WTC11 (cell line): ENCODE measurements at regions not wholly inside any gene's neighbourhood (a gene's known extent, or its start where the extent isn't known, plus 50 kb on each side); places are given as distances from the start of the nearest gene placed in this dataset.
A peak's percentile ranks its signal among the peaks of the same experiment; 100 is the strongest.

Experiments used
- ATAC-seq: fragments of 200-7000 bp; cut with Tn5 transposase; 2 replicates; pipeline ENCODE4 v1.10.0; 2021; ENCODE audit warnings: mild to moderate bottlenecking, moderate library complexity
- CTCF ChIA-PET: fragments of 300-600 bp; sonication (Branson Sonifier 250); formaldehyde crosslinking; loops from one replicate; lab custom pipeline; 2021; ENCODE audit warnings: antibody characterized with exemption; lab: Charles Lee
- POLR2A ChIA-PET: fragments of 350-600 bp; sonication (Branson Sonifier 250); formaldehyde crosslinking; loops from one replicate; lab custom pipeline; 2021; ENCODE audit warnings: antibody characterized with exemption; lab: Charles Lee
- DNase-seq: peaks from one replicate; pipeline ENCODE4 v3.0.0; 2021; ENCODE audit warnings: low spot score
- H3K27ac Mint-ChIP-seq: 2 replicates; pipeline ENCODE4 v1.8.0; 2021; ENCODE audit warnings: mixed read lengths
- H3K27me3 Mint-ChIP-seq: 2 replicates; pipeline ENCODE4 v1.8.0; 2021; ENCODE audit warnings: low read depth, mild to moderate bottlenecking, moderate library complexity, mixed read lengths
- H3K36me3 Mint-ChIP-seq: 2 replicates; pipeline ENCODE4 v1.8.0; 2021; ENCODE audit warnings: mixed read lengths
- H3K4me1 Mint-ChIP-seq: 2 replicates; pipeline ENCODE4 v1.8.0; 2022; ENCODE audit warnings: mixed read lengths
- H3K4me3 Mint-ChIP-seq: 2 replicates; pipeline ENCODE4 v1.8.0; 2021; ENCODE audit warnings: mild to moderate bottlenecking, moderate library complexity, mixed read lengths
- H3K9me3 Mint-ChIP-seq: 2 replicates; pipeline ENCODE4 v1.8.0; 2021; ENCODE audit warnings: mixed read lengths
- ATF1 ChIP-seq: sonication (generic); formaldehyde crosslinking; IDR thresholded peaks from 2 replicates; pipeline ENCODE4 v1.8.1; 2023; ENCODE audit warnings: mild to moderate bottlenecking, moderate library complexity, missing genetic modification reagents
- CBFB ChIP-seq: sonication (generic); formaldehyde crosslinking; IDR thresholded peaks from 2 replicates; pipeline ENCODE4 v1.8.1; 2022; ENCODE audit warnings: mild to moderate bottlenecking, low read depth, missing genetic modification reagents
- FOXJ3 ChIP-seq: sonication (generic); formaldehyde crosslinking; IDR thresholded peaks from 2 replicates; pipeline ENCODE4 v1.9.0; 2021; ENCODE audit warnings: missing genetic modification reagents, mild to moderate bottlenecking, borderline replicate concordance
- FOXK1 ChIP-seq: sonication (generic); formaldehyde crosslinking; IDR thresholded peaks from 2 replicates; pipeline ENCODE4 v1.8.0; 2022; ENCODE audit warnings: mild to moderate bottlenecking, moderate library complexity, missing genetic modification reagents
- FOXP1 ChIP-seq: sonication (generic); formaldehyde crosslinking; IDR thresholded peaks from 2 replicates; pipeline ENCODE4 v1.8.0; 2022; ENCODE audit warnings: missing genetic modification reagents, mild to moderate bottlenecking, moderate library complexity, borderline replicate concordance
- GABPB1 ChIP-seq: sonication (generic); formaldehyde crosslinking; IDR thresholded peaks from 2 replicates; pipeline ENCODE4 v1.8.1; 2023; ENCODE audit warnings: mild to moderate bottlenecking, missing genetic modification reagents
- GTF2I ChIP-seq: fragments of 250-450 bp; sonication (Bioruptor Pico); conservative IDR thresholded peaks from 2 replicates; pipeline ENCODE4 v1.4.0; 2021; ENCODE audit warnings: mild to moderate bottlenecking
- HMGA2 ChIP-seq: fragments of 250-450 bp; sonication (Bioruptor Pico); IDR thresholded peaks from 2 replicates; pipeline ENCODE4 v1.4.0; 2021; ENCODE audit warnings: mild to moderate bottlenecking, moderate library complexity
- JUN ChIP-seq: sonication (generic); formaldehyde crosslinking; IDR thresholded peaks from 2 replicates; pipeline ENCODE4 v1.8.0; 2023; ENCODE audit warnings: mild to moderate bottlenecking, missing genetic modification reagents
- MYBL2 ChIP-seq: sonication (generic); formaldehyde crosslinking; IDR thresholded peaks from 2 replicates; pipeline ENCODE4 v1.8.1; 2023; ENCODE audit warnings: mild to moderate bottlenecking, moderate library complexity, missing genetic modification reagents
- NFYB ChIP-seq: sonication (generic); formaldehyde crosslinking; conservative IDR thresholded peaks from 2 replicates; pipeline ENCODE4 v1.8.0; 2022; ENCODE audit warnings: low read depth, missing genetic modification reagents
- OVOL2 ChIP-seq: fragments of 250-450 bp; sonication (Bioruptor Pico); IDR thresholded peaks from 2 replicates; pipeline ENCODE4 v1.9.0; 2021; ENCODE audit warnings: mild to moderate bottlenecking, borderline replicate concordance
- TEAD1 ChIP-seq: sonication (generic); formaldehyde crosslinking; IDR thresholded peaks from 2 replicates; pipeline ENCODE4 v1.8.0; 2022; ENCODE audit warnings: mild to moderate bottlenecking, missing genetic modification reagents
- TP53 ChIP-seq: sonication (generic); formaldehyde crosslinking; IDR thresholded peaks from 2 replicates; pipeline ENCODE4 v1.8.1; 2023; ENCODE audit warnings: mild to moderate bottlenecking, missing genetic modification reagents
- ZNF232 ChIP-seq: sonication (generic); formaldehyde crosslinking; IDR thresholded peaks from 2 replicates; pipeline ENCODE4 v1.8.0; 2022; ENCODE audit warnings: mild to moderate bottlenecking, missing genetic modification reagents
- ZNF317 ChIP-seq: sonication (generic); formaldehyde crosslinking; IDR thresholded peaks from 2 replicates; pipeline ENCODE4 v1.8.1; 2023; ENCODE audit warnings: low read depth, mild to moderate bottlenecking, moderate library complexity, missing genetic modification reagents, borderline replicate concordance
- ZNF423 ChIP-seq: fragments of 250-450 bp; sonication (Bioruptor Pico); IDR thresholded peaks from 2 replicates; pipeline ENCODE4 v2.1.2; 2022; ENCODE audit warnings: mild to moderate bottlenecking, moderate library complexity
- TF ChIP-seq, protein P1 (sequence below): sonication (generic); formaldehyde crosslinking; IDR thresholded peaks from 2 replicates; pipeline ENCODE4 v1.8.1; 2022; ENCODE audit warnings: mild to moderate bottlenecking, missing genetic modification reagents, moderate library complexity, borderline replicate concordance
- TF ChIP-seq, protein P2 (sequence below): fragments of 250-450 bp; sonication (Bioruptor Pico); conservative IDR thresholded peaks from 2 replicates; pipeline ENCODE4 v1.9.0; 2021; ENCODE audit warnings: mild to moderate bottlenecking
- TF ChIP-seq, protein P3 (sequence below): sonication (generic); formaldehyde crosslinking; IDR thresholded peaks from 2 replicates; pipeline ENCODE4 v1.8.0; 2023; ENCODE audit warnings: missing genetic modification reagents
- TF ChIP-seq, protein P4 (sequence below): sonication (generic); formaldehyde crosslinking; IDR thresholded peaks from 2 replicates; pipeline ENCODE4 v1.8.1; 2023; ENCODE audit warnings: mild to moderate bottlenecking, missing genetic modification reagents, moderate library complexity
- TF ChIP-seq, protein P5 (sequence below): sonication (generic); formaldehyde crosslinking; IDR thresholded peaks from 2 replicates; pipeline ENCODE4 v1.8.0; 2022; ENCODE audit warnings: mild to moderate bottlenecking, missing genetic modification reagents

DNA sequence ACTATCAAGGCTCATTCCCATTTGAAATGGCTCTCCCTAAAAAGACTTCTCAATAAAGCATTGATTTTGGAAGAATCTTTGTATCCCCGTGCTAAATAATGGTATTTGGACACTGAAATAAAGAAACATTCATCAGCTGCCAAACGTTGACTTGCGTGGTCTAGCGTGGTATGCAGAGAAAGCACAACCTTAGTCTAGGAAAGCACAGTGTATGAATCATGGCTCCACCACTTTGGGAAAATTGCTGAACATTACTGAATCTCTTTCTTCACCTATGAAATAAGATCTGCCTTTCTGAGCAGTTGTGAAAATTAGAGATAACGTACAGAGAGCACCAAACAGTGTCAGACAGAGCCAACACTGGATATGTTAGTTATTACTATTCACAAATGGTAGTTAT lies 353.9 kb downstream of the SS18 start (continued):
- TF ChIP-seq, protein P1, sequence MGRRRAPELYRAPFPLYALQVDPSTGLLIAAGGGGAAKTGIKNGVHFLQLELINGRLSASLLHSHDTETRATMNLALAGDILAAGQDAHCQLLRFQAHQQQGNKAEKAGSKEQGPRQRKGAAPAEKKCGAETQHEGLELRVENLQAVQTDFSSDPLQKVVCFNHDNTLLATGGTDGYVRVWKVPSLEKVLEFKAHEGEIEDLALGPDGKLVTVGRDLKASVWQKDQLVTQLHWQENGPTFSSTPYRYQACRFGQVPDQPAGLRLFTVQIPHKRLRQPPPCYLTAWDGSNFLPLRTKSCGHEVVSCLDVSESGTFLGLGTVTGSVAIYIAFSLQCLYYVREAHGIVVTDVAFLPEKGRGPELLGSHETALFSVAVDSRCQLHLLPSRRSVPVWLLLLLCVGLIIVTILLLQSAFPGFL: no peak
- TF ChIP-seq TEAD1 (CRISPR knock-in tag): no peak
- TF ChIP-seq FOXJ3 (CRISPR knock-in tag): no peak
- TF ChIP-seq, protein P2, sequence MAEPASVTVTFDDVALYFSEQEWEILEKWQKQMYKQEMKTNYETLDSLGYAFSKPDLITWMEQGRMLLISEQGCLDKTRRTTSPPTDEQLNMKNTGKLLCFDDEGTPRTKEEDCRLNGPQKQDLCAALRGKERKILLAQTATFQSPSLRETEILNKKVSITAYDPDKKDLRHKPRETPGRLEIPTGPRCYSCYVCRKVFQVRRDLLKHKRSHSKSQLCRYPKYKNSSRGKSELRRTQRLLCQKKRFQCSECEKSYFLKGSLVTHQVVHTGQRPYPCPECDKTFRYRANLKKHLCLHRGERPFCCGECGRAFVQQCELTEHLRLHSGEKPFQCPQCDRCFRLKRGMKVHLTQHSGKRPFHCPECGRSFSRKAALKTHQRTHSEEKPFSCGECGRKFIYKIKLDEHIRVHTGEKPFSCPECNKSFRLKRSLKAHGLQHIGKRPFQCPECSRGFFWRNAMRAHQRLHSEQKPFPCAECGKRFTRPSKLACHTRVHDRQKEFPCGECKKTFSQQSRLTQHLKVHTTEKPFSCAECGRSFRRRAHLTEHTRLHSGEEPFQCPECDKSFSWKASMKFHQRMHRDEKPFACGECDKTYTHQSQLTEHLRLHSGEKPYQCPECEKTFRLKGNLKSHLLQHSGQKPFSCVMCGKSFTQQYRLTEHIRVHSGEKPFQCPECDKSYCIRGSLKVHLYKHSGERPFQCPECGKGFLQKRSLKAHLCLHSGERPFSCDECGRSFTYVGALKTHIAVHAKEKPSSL (CRISPR knock-in tag): no peak
- TF ChIP-seq, protein P3, sequence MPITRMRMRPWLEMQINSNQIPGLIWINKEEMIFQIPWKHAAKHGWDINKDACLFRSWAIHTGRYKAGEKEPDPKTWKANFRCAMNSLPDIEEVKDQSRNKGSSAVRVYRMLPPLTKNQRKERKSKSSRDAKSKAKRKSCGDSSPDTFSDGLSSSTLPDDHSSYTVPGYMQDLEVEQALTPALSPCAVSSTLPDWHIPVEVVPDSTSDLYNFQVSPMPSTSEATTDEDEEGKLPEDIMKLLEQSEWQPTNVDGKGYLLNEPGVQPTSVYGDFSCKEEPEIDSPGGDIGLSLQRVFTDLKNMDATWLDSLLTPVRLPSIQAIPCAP (CRISPR knock-in tag): no peak
- TF ChIP-seq CBFB (CRISPR knock-in tag): no peak
- TF ChIP-seq, all 79 proteins: peak for 0

DNA sequence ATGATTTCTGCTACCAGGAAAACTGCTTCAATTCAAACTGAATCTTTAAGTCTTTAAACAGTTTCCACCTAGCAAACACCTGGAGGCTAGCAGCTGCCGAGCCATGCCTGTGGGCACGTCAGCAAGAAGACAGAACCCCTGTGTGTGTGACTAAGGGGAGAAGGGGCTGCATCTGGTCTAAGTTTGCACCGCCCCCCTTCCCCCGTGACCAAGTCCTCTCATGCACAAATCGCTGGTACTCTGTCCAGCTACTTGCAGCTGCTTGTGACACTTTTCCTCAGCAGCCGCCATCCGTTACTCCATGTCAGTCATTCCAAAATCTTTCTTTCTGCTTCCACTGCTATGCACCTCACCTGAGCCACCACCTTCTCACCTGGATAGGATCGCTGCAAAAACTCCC lies 355.0 kb downstream of the SS18 start:
- CTCF ChIA-PET: interaction anchor here (1.6 kb wide), 1 partner anchor 8 kb away, joined by 10 read pairs; no protein-coding TSS in a partner anchor
- no peak for DNase-seq
- no peak for ATAC-seq
- Mint-ChIP-seq H3K4me1 (peaks cover 49% of the 10 kb centered on the region), H3K9me3 (peaks cover 11% of the 10 kb centered on the region), H3K27ac (no peak overlapping the region), H3K4me3 (no peak overlapping the region), H3K27me3 (peaks cover 93% of the 10 kb centered on the region), H3K36me3 (peaks cover 9% of the 10 kb centered on the region)
- POLR2A ChIA-PET: no interaction called here
- TF ChIP-seq FOXP1 (CRISPR knock-in tag): no peak
- no peak for TF ChIP-seq ZNF317

DNA sequence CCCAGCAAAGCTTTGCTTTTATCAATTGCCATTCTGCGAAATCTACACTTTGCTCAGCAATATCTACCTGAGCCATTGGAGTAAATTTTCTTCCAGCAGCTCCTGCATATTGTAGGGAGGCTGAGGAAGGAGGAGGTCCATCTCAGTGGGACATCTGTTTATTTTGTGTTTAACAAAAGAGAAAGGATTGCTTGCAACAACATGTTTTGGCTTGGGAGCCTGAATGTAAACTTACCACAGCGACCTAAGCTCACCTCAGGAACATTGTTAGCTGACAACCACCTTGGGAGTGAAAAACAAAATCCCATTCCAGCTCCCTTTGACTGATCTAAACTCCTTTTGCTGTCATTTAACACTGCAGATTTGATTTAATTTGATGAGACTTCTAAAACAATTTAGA lies 356.1 kb downstream of the SS18 start:
- ATAC-seq (peak; percentile 75), DNase-seq (no peak)
- ChIA-PET CTCF (interaction anchor here (0.7 to 1.6 kb wide), 2 partner anchors 10 to 58 kb away, joined by 4 to 10 read pairs; no protein-coding TSS in a partner anchor), POLR2A (no interaction called here)
- Mint-ChIP-seq H3K27ac (peak overlapping the region; percentile 69), H3K36me3 (peaks cover 18% of the 10 kb centered on the region), H3K4me1 (peaks cover 47% of the 10 kb centered on the region), H3K4me3 (peak overlapping the region; percentile 37), H3K27me3 (peaks cover 90% of the 10 kb centered on the region), H3K9me3 (peaks cover 20% of the 10 kb centered on the region)
- TF ChIP-seq ZNF423: no peak
- TF ChIP-seq TP53 (CRISPR knock-in tag): no peak
- TF ChIP-seq HMGA2 (CRISPR knock-in tag): no peak
- TF ChIP-seq CBFB (CRISPR knock-in tag): no peak
- TF ChIP-seq OVOL2: no peak
- TF ChIP-seq GTF2I (CRISPR knock-in tag): no peak
- TF ChIP-seq MYBL2 (CRISPR knock-in tag): no peak
- TF ChIP-seq NFYB (CRISPR knock-in tag): no peak
- TF ChIP-seq FOXK1: peak; percentile 46; the same call in 1 of the 2 replicates
- TF ChIP-seq GABPB1: no peak
- TF ChIP-seq, protein P4, sequence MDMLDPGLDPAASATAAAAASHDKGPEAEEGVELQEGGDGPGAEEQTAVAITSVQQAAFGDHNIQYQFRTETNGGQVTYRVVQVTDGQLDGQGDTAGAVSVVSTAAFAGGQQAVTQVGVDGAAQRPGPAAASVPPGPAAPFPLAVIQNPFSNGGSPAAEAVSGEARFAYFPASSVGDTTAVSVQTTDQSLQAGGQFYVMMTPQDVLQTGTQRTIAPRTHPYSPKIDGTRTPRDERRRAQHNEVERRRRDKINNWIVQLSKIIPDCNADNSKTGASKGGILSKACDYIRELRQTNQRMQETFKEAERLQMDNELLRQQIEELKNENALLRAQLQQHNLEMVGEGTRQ (CRISPR knock-in tag): no peak
- TF ChIP-seq, protein P5, sequence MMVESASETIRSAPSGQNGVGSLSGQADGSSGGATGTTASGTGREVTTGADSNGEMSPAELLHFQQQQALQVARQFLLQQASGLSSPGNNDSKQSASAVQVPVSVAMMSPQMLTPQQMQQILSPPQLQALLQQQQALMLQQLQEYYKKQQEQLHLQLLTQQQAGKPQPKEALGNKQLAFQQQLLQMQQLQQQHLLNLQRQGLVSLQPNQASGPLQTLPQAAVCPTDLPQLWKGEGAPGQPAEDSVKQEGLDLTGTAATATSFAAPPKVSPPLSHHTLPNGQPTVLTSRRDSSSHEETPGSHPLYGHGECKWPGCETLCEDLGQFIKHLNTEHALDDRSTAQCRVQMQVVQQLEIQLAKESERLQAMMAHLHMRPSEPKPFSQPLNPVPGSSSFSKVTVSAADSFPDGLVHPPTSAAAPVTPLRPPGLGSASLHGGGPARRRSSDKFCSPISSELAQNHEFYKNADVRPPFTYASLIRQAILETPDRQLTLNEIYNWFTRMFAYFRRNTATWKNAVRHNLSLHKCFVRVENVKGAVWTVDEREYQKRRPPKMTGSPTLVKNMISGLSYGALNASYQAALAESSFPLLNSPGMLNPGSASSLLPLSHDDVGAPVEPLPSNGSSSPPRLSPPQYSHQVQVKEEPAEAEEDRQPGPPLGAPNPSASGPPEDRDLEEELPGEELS (CRISPR knock-in tag): peak; percentile 96; the same call in 1 of the 2 replicates
- no peak for TF ChIP-seq ATF1 (CRISPR knock-in tag)
- TF ChIP-seq JUN (CRISPR knock-in tag): no peak
- no peak for TF ChIP-seq ZNF232 (CRISPR knock-in tag)
